ENCODE measurements at regions not wholly inside any gene's neighbourhood (a gene's known extent, or its start where the extent isn't known, plus 50 kb on each side); places are given as distances from the start of the nearest gene placed in this dataset.
A peak's percentile ranks its signal among the peaks of the same experiment; 100 is the strongest.

GRCh38 chr5:82720213-82721086, 356.7 kb downstream of the TMEM167A start (continued):
- no peak for TF ChIP-seq ARID3B (CRISPR knock-in tag; IDR thresholded peaks at IDR 0.05; ENCODE audit: borderline replicate concordance)
- TF ChIP-seq ZNF75A (CRISPR knock-in tag; IDR thresholded peaks at IDR 0.05) = peak; percentile 78; the same call in 1 of the 2 replicates
- 0 out of 2 replicates have a peak, but pooled peaks have one; percentile 37 for TF ChIP-seq BHLHE40 (IDR thresholded peaks at IDR 0.05; ENCODE audit: low read length)

- POLR2A ChIA-PET = no interaction called here
- no peak; the same call in 2 of the 3 replicates for ATAC-seq
- Histone ChIP-seq H3K4me2 (ENCODE audit: insufficient read depth, low read length) (no peak overlapping the region), H3K36me3 (ENCODE audit: control insufficient read depth, insufficient read depth, low read length) (no peaks in the 10 kb centered on the region), H3K4me1 (replicated peaks in 1 of 2; ENCODE audit: control insufficient read depth in 2 of 2, insufficient read depth in 2 of 2, low read length in 2 of 2) (no peaks in the 10 kb centered on the region; a peak in 1 of 5 replicates), H3K4me3 (no peak overlapping the region), H3K9me1 (ENCODE audit: control insufficient read depth, insufficient read depth, low read length) (no peaks in the 10 kb centered on the region), H3K9ac (ENCODE audit: insufficient read depth in 1 of 2, low read depth in 2 of 2, low read length in 2 of 2) (no peak overlapping the region), H2AFZ (ENCODE audit: low read depth, low read length) (no peak overlapping the region), H3K79me2 (ENCODE audit: control insufficient read depth, insufficient read depth, low read length) (no peaks in the 10 kb centered on the region), H3K27me3 (ENCODE audit: control insufficient read depth in 2 of 2, insufficient read depth in 2 of 2, low read length in 2 of 2) (no peaks in the 10 kb centered on the region), H3K27ac (ENCODE audit: extremely low read depth, low read depth, low read length) (no peak overlapping the region), H4K20me1 (replicated peaks; ENCODE audit: control insufficient read depth, insufficient read depth, low read length) (no peaks in the 10 kb centered on the region), H3K9me3 (replicated peaks; ENCODE audit: control insufficient read depth, insufficient read depth, low read depth, low read length) (no peaks in the 10 kb centered on the region)
- WGBS (ENCODE audit: insufficient coverage, low coverage, missing lambda C conversion rate) = 31% methylated on average over 1 of the region's 1 CpG
- FAIRE-seq = no peak
- no peak for DNase-seq (ENCODE audit: extremely low read depth in 1 of 4, low spot score in 3 of 4)
- intact Hi-C loops (cut with micrococcal nuclease) (no loop called here), in situ Hi-C loops (cut with MboI) (no loop called here)
- BruUV-seq (replicated peaks) = no TSS peak
- CTCF ChIA-PET (ENCODE audit: low intra/inter-chr PET ratio) = no interaction called here
- no peak for TF ChIP-seq NFRKB (IDR thresholded peaks at IDR 0.05; ENCODE audit: low read depth)
- no peak for TF ChIP-seq ATF7 (IDR thresholded peaks at IDR 0.05)
- no peak for TF ChIP-seq EZH2 (IDR thresholded peaks at IDR 0.05; ENCODE audit: borderline replicate concordance, low read depth, low read length)
- no peak for TF ChIP-seq NR0B1 (IDR thresholded peaks at IDR 0.05; ENCODE audit: partially characterized antibody)
- TF ChIP-seq FOXA3 (CRISPR knock-in tag; conservative IDR thresholded peaks at IDR 0.05 in 1 of 2, IDR thresholded peaks at IDR 0.05 in 1 of 2) = no peak
- no peak for TF ChIP-seq NR1H2 (CRISPR knock-in tag; IDR thresholded peaks at IDR 0.05)
- TF ChIP-seq TAL1 (IDR thresholded peaks at IDR 0.05) = no peak
- TF ChIP-seq ZFP30 (CRISPR knock-in tag; IDR thresholded peaks at IDR 0.05; ENCODE audit: borderline replicate concordance) = no peak
- TF ChIP-seq PHB2 (IDR thresholded peaks at IDR 0.05; ENCODE audit: low read depth) = no peak
These were observed 357.8 kb downstream of the TMEM167A start for GRCh38 chr5:82719368-82719767.
